LNCaP clone FGC (cell line): ENCODE measurements at regions not wholly inside any gene's neighbourhood (a gene's known extent, or its start where the extent isn't known, plus 50 kb on each side); places are given as distances from the start of the nearest gene placed in this dataset.

ENCODE experiments used
- DNase-seq: peaks from one replicate; pipeline ENCODE4 v3.0.0-alpha.2; 2011; ENCODE audit warnings: low read depth
- H3K4me3 ChIP-seq: 2 replicates; pipeline ENCODE4 v1.5.1; 2011; ENCODE audit warnings: mild to moderate bottlenecking, low read depth, low read length, control low read depth
- TF ChIP-seq, protein P1 (sequence below): IDR thresholded peaks from 2 replicates; pipeline ENCODE4 v1.5.1; 2012; ENCODE audit warnings: mild to moderate bottlenecking; ENCODE audit not compliant: control insufficient read depth, insufficient read depth; ENCODE audit errors: extremely low read depth

DNA sequence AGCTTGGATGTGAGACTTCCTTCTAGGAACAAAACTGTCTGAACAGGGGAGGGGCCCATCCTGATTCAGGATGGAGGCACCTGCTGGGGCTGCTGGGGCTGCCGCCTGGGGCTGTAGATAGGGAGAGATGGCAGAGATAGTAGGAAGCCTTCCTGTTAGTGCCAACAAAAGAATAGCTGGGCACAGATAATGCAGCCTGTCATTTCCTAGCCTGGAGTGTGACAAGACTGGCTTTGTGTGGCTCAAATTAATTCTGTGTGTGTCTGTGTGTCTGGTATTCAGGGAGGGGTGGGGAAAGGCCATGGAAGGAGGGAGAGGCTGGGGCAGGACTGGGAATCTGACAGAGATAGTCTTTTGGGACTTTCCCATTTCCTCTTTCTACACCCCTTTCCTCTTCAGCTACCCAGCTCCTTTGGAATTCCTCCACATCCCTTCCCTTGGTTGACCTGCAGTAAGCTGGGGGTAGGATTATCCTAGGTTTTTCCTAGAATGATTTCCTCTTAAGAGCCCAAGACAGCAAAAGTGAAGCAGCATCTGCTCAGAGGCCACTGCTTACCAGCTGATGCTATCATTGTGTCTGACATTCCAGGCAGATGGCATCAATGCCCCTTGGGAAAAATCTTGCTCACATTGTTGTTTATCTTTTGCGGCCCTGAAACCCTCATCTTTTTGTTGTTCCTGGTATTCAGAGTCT, 144.9 kb upstream of the LHCGR start:
- TF ChIP-seq, protein P1, sequence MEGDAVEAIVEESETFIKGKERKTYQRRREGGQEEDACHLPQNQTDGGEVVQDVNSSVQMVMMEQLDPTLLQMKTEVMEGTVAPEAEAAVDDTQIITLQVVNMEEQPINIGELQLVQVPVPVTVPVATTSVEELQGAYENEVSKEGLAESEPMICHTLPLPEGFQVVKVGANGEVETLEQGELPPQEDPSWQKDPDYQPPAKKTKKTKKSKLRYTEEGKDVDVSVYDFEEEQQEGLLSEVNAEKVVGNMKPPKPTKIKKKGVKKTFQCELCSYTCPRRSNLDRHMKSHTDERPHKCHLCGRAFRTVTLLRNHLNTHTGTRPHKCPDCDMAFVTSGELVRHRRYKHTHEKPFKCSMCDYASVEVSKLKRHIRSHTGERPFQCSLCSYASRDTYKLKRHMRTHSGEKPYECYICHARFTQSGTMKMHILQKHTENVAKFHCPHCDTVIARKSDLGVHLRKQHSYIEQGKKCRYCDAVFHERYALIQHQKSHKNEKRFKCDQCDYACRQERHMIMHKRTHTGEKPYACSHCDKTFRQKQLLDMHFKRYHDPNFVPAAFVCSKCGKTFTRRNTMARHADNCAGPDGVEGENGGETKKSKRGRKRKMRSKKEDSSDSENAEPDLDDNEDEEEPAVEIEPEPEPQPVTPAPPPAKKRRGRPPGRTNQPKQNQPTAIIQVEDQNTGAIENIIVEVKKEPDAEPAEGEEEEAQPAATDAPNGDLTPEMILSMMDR, result no peak
- H3K4me3 ChIP-seq, result no peak overlapping the region
- DNase-seq, result no peak

DNA sequence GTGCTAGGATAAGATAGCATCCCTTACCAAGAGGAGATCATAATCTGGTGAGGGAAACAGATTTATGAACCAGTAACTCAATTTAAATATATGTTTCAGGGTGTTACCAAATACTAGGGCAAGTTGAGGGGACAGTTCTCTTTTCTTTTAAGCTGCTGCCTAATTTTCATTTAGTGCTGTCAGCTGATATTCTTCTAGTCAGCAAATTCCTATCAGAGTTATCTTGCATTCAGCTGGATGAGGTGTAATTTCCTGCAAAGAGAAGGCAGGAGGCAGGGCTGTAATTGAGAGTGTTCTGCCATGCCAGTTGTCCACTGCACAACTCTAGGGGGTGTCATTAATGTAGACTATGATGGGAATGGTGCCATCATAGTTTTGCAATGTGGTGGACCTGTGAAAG, 141.3 kb upstream of the LHCGR start:
- DNase-seq, result no peak
- TF ChIP-seq, protein P1, result no peak
- H3K4me3 ChIP-seq, result no peak overlapping the region

DNA sequence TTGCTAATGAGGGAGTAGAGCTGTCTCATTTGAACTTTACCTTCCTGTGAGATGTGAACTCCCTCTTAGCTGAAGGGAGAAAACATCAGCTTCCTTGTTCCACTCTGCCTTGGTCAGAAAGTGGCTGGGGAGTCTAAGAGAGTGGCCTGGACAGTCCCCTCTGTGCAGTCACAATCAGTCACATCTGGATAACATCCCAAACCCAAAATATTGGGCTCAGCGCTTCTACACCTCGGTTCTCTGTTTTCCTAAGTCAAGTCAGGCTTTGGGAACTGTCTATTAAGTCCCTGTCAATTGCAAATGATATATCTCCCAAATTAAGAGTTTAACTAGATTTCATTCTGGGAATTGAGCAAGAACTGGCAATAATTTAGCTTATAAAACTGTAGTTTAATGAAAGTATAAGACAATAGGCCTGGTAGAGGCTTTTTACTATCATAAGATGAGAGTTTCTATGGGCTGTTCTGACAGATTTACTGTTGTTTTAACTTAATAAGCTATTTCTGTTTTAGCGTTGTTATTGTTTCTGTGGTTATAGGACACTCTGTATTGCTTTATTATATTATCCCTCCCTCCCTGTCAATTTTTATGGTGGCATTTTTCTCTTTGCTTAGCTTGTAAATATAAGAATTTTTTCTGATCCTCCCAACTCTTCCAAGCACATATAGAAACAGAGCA, 135.1 kb upstream of the LHCGR start:
- TF ChIP-seq, protein P1, result no peak
- no peak for DNase-seq
- H3K4me3 ChIP-seq, result no peak overlapping the region

DNA sequence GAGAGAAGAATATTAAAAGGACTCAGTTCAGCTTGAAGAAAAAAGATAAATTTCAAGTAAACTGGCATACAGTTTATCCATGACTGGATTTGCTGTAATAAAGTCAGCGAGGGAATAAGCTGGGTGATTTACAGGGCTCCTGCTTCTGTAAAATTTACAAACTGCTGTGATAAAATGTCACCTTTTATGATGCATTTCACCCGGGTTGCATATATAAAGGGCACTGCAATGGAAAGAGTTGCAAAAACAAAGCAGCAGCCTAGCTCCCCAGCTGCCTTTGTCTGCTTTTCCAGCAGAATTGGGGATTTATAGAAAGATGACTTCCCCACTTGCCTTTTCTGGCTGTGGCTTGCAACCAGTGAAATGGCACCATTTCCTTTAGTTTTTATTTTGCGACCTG, 132.5 kb upstream of the LHCGR start:
- TF ChIP-seq, protein P1, result no peak
- no peak for DNase-seq
- H3K4me3 ChIP-seq, result no peak overlapping the region

DNA sequence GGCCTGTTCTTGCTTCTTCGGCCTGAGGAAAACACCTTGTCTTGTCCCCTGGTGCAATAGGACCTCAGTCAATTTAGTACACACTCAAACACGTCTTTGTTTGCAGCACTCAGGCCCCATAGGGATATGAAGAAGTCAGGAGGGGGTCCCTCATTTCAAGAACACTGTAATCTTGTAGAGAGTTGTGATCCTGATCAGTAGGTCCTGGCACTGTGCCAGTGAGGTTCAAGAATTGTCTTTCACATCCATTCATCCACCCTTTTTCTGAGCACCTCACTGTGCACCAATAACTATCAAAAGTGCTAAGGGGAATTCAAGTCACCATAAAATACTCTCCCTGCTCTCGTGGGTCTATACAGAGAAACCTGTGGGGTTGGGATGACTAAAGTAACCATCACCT, 131.4 kb upstream of the LHCGR start:
- H3K4me3 ChIP-seq, result no peak overlapping the region
- DNase-seq, result no peak
- TF ChIP-seq, protein P1, result no peak

DNA sequence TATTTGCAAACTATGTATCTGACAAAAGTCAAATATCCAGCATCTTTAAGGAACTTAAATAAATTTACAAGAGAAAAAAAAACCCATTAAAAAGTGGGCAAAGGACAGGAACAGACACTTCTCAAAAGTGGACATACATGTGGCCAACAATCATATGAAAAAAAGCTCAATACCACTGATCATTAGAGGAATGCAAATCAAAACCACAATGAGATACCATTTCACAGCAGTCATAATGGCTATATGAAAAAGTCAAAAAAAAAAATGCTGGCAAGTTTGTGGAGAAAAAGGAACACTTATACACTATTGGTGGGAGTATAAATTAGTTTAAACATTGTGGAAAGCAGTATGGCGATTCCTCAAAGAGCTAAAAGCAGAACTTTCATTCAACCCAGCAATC, 130.3 kb upstream of the LHCGR start:
- H3K4me3 ChIP-seq, result no peak overlapping the region
- no peak for DNase-seq
- TF ChIP-seq, protein P1, result no peak
